ENCODE measurements at regions not wholly inside any gene's neighbourhood (a gene's known extent, or its start where the extent isn't known, plus 50 kb on each side); places are given as distances from the start of the nearest gene placed in this dataset.

DNA sequence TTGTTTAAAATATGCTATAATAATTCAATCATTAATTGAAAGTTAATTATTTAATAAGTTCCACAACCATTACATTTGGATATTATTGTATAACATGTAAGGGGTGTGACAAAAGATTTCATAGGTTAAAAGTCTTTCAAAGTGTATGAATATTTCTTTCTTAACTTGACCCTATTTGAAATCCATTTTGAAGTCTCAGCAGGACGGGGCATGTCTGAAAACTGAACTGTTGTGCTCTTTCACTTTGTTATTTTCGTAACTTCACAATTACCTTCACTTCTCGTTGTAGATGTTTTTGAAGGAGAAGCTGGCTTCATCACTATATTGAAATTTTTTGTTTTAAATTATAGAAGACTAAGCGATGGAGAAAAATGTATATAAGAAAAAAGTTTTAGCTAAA is 1775.7 kb downstream of the PCDH9 start:
- no peak for TF ChIP-seq EZH2phosphoT487 (IDR thresholded peaks at IDR 0.05; ENCODE audit: low read length)
- TF ChIP-seq, protein P1, sequence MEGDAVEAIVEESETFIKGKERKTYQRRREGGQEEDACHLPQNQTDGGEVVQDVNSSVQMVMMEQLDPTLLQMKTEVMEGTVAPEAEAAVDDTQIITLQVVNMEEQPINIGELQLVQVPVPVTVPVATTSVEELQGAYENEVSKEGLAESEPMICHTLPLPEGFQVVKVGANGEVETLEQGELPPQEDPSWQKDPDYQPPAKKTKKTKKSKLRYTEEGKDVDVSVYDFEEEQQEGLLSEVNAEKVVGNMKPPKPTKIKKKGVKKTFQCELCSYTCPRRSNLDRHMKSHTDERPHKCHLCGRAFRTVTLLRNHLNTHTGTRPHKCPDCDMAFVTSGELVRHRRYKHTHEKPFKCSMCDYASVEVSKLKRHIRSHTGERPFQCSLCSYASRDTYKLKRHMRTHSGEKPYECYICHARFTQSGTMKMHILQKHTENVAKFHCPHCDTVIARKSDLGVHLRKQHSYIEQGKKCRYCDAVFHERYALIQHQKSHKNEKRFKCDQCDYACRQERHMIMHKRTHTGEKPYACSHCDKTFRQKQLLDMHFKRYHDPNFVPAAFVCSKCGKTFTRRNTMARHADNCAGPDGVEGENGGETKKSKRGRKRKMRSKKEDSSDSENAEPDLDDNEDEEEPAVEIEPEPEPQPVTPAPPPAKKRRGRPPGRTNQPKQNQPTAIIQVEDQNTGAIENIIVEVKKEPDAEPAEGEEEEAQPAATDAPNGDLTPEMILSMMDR (IDR thresholded peaks at IDR 0.05; ENCODE audit: low read length) = no peak
- no peak for TF ChIP-seq EZH2 (optimal IDR thresholded peaks at IDR 0.05; ENCODE audit: low read depth, low read length)
- DNase-seq = peak; percentile 54
- peak overlapping the region; percentile 57; the same call in 1 of the 2 replicates for H3K4me2 ChIP-seq (ENCODE audit: low read depth, low read length)
- no peaks in the 10 kb centered on the region for H3K27me3 ChIP-seq (replicated peaks; ENCODE audit: insufficient read depth, low read length)
- H3K9me2 ChIP-seq (replicated peaks; ENCODE audit: insufficient read depth, low read length) = no peaks in the 10 kb centered on the region
- no peaks in the 10 kb centered on the region for H3K79me2 ChIP-seq (ENCODE audit: low read length)
- H3K4me1 ChIP-seq (ENCODE audit: low read length) = 0 out of 2 replicates have a peak, but pooled peaks cover 3% of the 10 kb centered on the region
- H3K9ac ChIP-seq (ENCODE audit: low read length) = 0 out of 2 replicates have a peak overlapping the region, but pooled peaks have one; percentile 25
- peak overlapping the region; percentile 73; the same call in 1 of the 2 replicates for H3K27ac ChIP-seq (ENCODE audit: low read length)
- H4K20me1 ChIP-seq (ENCODE audit: insufficient read depth, low read length) = no peaks in the 10 kb centered on the region
- H3K36me3 ChIP-seq (replicated peaks; ENCODE audit: insufficient read depth, low read length) = no peaks in the 10 kb centered on the region
- peaks cover 12% of the 10 kb centered on the region for H3F3A ChIP-seq (ENCODE audit: insufficient read depth, low read length)
- no peak overlapping the region for H2AFZ ChIP-seq (ENCODE audit: low read length)
- H3K9me3 ChIP-seq (replicated peaks; ENCODE audit: insufficient read depth, low read length) = no peaks in the 10 kb centered on the region
- H3K4me3 ChIP-seq (ENCODE audit: low read length) = peak overlapping the region; percentile 28; the same call in 1 of the 2 replicates

DNA sequence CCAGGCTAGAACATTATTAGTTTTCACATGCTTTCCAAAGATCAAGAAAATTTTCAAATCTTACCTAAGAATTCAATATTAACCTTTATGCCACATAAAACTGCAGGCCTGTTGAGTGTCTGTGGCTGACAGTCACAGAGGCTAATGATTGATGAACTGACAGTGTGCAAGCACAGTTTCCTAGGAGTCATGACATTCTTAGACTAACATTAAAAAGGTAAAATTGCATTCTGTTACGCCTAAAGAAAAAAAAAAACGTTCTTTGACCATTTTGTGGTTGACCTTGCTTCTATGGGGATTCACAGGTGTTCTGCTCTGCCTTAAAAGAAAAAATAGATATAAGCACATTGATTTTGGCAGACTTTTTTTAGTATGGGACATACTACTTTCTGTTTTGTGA is 1776.2 kb downstream of the PCDH9 start:
- no peak overlapping the region for H2AFZ ChIP-seq (ENCODE audit: low read length)
- peak overlapping the region; percentile 28; the same call in 1 of the 2 replicates for H3K4me3 ChIP-seq (ENCODE audit: low read length)
- H3K79me2 ChIP-seq (ENCODE audit: low read length) = no peaks in the 10 kb centered on the region
- H3K27ac ChIP-seq (ENCODE audit: low read length) = peak overlapping the region; percentile 73; the same call in 1 of the 2 replicates
- H3K36me3 ChIP-seq (replicated peaks; ENCODE audit: insufficient read depth, low read length) = no peaks in the 10 kb centered on the region
- no peaks in the 10 kb centered on the region for H3K27me3 ChIP-seq (replicated peaks; ENCODE audit: insufficient read depth, low read length)
- TF ChIP-seq EZH2 (optimal IDR thresholded peaks at IDR 0.05; ENCODE audit: low read depth, low read length) = no peak
- TF ChIP-seq, protein P1 (IDR thresholded peaks at IDR 0.05; ENCODE audit: low read length) = no peak
- TF ChIP-seq EZH2phosphoT487 (IDR thresholded peaks at IDR 0.05; ENCODE audit: low read length) = no peak
- H3K4me2 ChIP-seq (ENCODE audit: low read depth, low read length) = peak overlapping the region; percentile 34; the same call in 1 of the 2 replicates
- H4K20me1 ChIP-seq (ENCODE audit: insufficient read depth, low read length) = no peaks in the 10 kb centered on the region
- H3K9me3 ChIP-seq (replicated peaks; ENCODE audit: insufficient read depth, low read length) = no peaks in the 10 kb centered on the region
- DNase-seq = peak; percentile 67
- H3K9ac ChIP-seq (ENCODE audit: low read length) = no peak overlapping the region
- no peaks in the 10 kb centered on the region for H3K9me2 ChIP-seq (replicated peaks; ENCODE audit: insufficient read depth, low read length)
- 0 out of 2 replicates have a peak, but pooled peaks cover 3% of the 10 kb centered on the region for H3K4me1 ChIP-seq (ENCODE audit: low read length)
- peaks cover 12% of the 10 kb centered on the region for H3F3A ChIP-seq (ENCODE audit: insufficient read depth, low read length)

DNA sequence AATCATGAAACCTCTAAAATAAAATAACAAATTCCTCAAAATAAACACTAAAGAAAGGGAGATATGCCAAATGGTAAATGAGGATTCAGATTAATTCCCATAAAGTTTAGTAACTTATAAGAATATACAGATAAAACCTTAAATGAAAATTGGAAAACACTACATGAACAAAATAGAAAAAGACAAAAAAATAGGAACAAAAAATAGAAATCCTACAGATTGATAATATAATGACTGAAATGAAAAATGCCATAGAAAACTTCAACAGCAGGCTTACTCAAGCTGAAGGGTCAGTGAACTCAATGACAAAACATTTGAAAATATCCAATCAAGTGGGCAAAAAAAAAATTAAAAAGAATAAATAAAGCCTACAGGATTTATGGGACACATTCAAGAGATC is 1784.8 kb downstream of the PCDH9 start:
- Histone ChIP-seq H3K9me3 (replicated peaks; ENCODE audit: insufficient read depth, low read length) (no peaks in the 10 kb centered on the region), H3K27me3 (replicated peaks; ENCODE audit: insufficient read depth, low read length) (no peaks in the 10 kb centered on the region), H2AFZ (ENCODE audit: low read length) (no peak overlapping the region), H3K9ac (ENCODE audit: low read length) (no peak overlapping the region), H3K79me2 (ENCODE audit: low read length) (no peaks in the 10 kb centered on the region), H3K36me3 (replicated peaks; ENCODE audit: insufficient read depth, low read length) (no peaks in the 10 kb centered on the region), H4K20me1 (ENCODE audit: insufficient read depth, low read length) (no peaks in the 10 kb centered on the region), H3K4me1 (ENCODE audit: low read length) (no peaks in the 10 kb centered on the region), H3K9me2 (replicated peaks; ENCODE audit: insufficient read depth, low read length) (no peaks in the 10 kb centered on the region), H3K27ac (ENCODE audit: low read length) (no peak overlapping the region), H3K4me2 (ENCODE audit: low read depth, low read length) (no peak overlapping the region), H3K4me3 (ENCODE audit: low read length) (no peak overlapping the region), H3F3A (ENCODE audit: insufficient read depth, low read length) (peaks cover 3% of the 10 kb centered on the region; the same call in 1 of the 2 replicates)
- no peak for DNase-seq
- TF ChIP-seq, protein P1 (IDR thresholded peaks at IDR 0.05; ENCODE audit: low read length) = no peak

All from MM.1S (cell line).